ENCODE measurements at regions not wholly inside any gene's neighbourhood (a gene's known extent, or its start where the extent isn't known, plus 50 kb on each side); places are given as distances from the start of the nearest gene placed in this dataset.
"Not testable (repeated sequence)": the region's sequence is repeated elsewhere in the genome, so short reads cannot be mapped to it uniquely, and the experiment has no call there.

DNA sequence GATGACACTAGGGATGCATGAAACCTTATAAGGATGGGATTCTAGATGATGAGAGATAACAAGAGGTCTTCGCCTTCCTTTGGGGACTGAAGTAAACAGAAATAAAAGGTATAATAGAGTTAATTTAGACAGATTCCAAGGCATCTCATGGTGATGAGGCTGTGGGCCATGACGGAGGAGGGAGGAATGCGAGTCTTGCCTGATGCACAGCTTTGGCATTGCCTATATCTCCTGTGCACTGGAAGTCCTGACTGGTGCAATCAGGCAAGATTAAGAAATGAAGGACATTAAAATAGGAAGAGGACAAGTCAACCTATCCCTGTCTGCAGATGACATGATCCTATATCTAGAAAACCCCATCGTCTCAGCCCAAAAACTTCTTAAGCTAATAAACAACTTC lies 526.4 kb upstream of the LMO3 start:
- DNase-seq (ENCODE audit: insufficient read length, low spot score) (no peak), FAIRE-seq (no peak)
- TF ChIP-seq POLR2AphosphoS5 (IDR thresholded peaks at IDR 0.05; ENCODE audit: low read depth, low read length), result no peak
- no peak for TF ChIP-seq PAX5 (IDR thresholded peaks at IDR 0.05; ENCODE audit: insufficient read depth, low read length, severe bottlenecking)
- TF ChIP-seq TAF1 (IDR thresholded peaks at IDR 0.05; ENCODE audit: low read depth, low read length), result no peak
- TF ChIP-seq SPI1 (IDR thresholded peaks at IDR 0.05; ENCODE audit: low read depth, low read length), result no peak
- TF ChIP-seq POU2F2 (IDR thresholded peaks at IDR 0.05; ENCODE audit: low read depth, low read length), result no peak
- no peak for TF ChIP-seq POLR2A (IDR thresholded peaks at IDR 0.05; ENCODE audit: low read depth, low read length)

DNA sequence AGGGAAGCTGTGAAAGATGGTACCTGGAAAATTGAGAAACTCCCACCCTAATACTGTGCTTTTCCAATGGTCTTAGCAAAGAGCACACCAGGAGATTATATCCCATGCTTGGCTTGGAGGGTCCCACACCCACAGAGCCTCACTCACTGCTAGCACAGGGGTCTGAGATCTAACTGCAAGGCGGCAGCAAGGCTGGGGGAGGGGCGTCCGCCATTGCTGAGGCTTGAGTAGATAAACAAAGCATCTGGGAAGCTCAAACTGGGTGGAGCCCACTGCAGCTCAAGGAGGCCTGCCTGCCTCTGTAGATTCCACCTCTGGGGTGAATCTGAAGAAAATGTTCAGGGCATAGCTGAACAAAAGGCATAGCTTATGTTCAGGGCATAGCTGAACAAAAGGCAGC lies 510.6 kb upstream of the LMO3 start:
- not testable (repeated sequence) for DNase-seq (ENCODE audit: insufficient read length, low spot score); FAIRE-seq

DNA sequence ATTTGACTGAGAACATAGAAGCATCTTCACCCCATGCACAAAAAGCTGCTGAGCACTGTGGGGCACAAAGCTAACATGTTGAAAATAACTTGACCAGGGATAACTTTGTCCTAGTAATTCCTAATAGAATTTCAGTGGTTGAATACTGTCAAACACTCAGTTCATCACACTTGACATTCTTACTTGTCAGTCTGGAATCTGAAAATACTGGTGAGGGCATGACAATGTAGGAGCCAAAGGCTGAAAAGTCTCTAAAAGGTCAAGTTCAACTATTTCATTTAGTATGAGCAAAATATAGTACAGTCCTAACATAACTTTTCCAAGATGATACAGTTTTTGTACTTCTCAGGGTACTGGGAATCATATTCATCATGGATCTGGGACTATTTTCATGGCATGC lies 504.4 kb upstream of the LMO3 start:
- FAIRE-seq (no peak), DNase-seq (ENCODE audit: insufficient read length, low spot score) (no peak)
- no peak for TF ChIP-seq TAF1 (IDR thresholded peaks at IDR 0.05; ENCODE audit: low read depth, low read length)

GRCh38 chr12:17108877-17109541 lies 503.0 kb upstream of the LMO3 start:
- TF ChIP-seq TAF1 (IDR thresholded peaks at IDR 0.05; ENCODE audit: low read depth, low read length) (no peak), POLR2A (IDR thresholded peaks at IDR 0.05; ENCODE audit: low read depth, low read length) (no peak), POLR2AphosphoS5 (IDR thresholded peaks at IDR 0.05; ENCODE audit: low read depth, low read length) (no peak), PAX5 (IDR thresholded peaks at IDR 0.05; ENCODE audit: insufficient read depth, low read length, severe bottlenecking) (no peak), POU2F2 (IDR thresholded peaks at IDR 0.05; ENCODE audit: low read depth, low read length) (no peak), SPI1 (IDR thresholded peaks at IDR 0.05; ENCODE audit: low read depth, low read length) (no peak)
- DNase-seq (ENCODE audit: insufficient read length, low spot score) (no peak), FAIRE-seq (no peak)

DNA sequence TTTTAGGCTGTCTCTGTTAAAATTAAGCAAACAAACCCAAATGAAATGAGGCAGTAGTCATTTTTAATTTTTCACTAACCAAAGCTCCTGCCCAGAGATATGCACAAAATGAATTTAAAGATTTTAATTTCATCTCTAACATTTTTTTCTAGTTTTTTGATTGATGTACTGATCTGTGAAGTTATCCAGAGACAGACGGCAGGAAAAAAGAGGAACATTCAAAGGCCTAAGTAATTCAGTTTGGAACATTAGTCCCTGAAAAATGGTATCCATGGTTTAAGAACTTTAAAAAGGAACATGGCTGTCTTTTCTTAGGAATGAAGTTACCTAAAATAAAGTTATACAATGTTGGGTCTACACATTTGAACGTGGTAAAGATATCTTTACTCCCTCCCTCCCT lies 498.8 kb upstream of the LMO3 start:
- TF ChIP-seq SPI1 (IDR thresholded peaks at IDR 0.05; ENCODE audit: low read depth, low read length) (no peak), TAF1 (IDR thresholded peaks at IDR 0.05; ENCODE audit: low read depth, low read length) (no peak), POLR2A (IDR thresholded peaks at IDR 0.05; ENCODE audit: low read depth, low read length) (no peak), POLR2AphosphoS5 (IDR thresholded peaks at IDR 0.05; ENCODE audit: low read depth, low read length) (no peak), PAX5 (IDR thresholded peaks at IDR 0.05; ENCODE audit: insufficient read depth, low read length, severe bottlenecking) (no peak), POU2F2 (IDR thresholded peaks at IDR 0.05; ENCODE audit: low read depth, low read length) (no peak)
- FAIRE-seq, result no peak
- DNase-seq (ENCODE audit: insufficient read length, low spot score), result no peak

- FAIRE-seq, result peak; percentile 78
- no peak for TF ChIP-seq SPI1 (IDR thresholded peaks at IDR 0.05; ENCODE audit: low read depth, low read length)
- no peak for TF ChIP-seq POLR2A (IDR thresholded peaks at IDR 0.05; ENCODE audit: low read depth, low read length)
- TF ChIP-seq PAX5 (IDR thresholded peaks at IDR 0.05; ENCODE audit: insufficient read depth, low read length, severe bottlenecking), result no peak
- no peak for TF ChIP-seq POLR2AphosphoS5 (IDR thresholded peaks at IDR 0.05; ENCODE audit: low read depth, low read length)
- no peak for TF ChIP-seq POU2F2 (IDR thresholded peaks at IDR 0.05; ENCODE audit: low read depth, low read length)
- TF ChIP-seq TAF1 (IDR thresholded peaks at IDR 0.05; ENCODE audit: low read depth, low read length), result no peak
- peak; percentile 2 for DNase-seq (ENCODE audit: insufficient read length, low spot score)
Observed at GRCh38 chr12:17097674-17098073, 491.7 kb upstream of the LMO3 start.

DNA sequence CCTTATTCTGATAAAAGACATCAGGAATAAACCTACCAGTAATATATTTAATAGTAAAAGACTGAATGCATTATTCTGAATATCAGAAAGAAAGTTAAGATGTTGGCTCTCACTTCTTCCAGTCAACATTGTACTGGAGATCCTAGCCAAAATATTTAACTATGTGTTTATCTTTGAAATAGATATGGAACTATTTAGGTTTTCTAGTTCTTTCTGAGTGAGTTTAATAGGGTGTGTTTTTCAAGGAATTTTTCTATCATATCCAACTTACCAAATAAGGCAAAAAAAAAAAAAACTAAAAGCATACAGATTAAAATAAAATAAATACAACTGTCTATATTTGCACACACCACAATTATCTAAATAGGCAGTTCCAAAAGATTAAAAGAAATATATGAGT lies 478.9 kb upstream of the LMO3 start:
- TF ChIP-seq POLR2AphosphoS5 (IDR thresholded peaks at IDR 0.05; ENCODE audit: low read depth, low read length), result no peak
- no peak for TF ChIP-seq TAF1 (IDR thresholded peaks at IDR 0.05; ENCODE audit: low read depth, low read length)
- no peak for TF ChIP-seq POU2F2 (IDR thresholded peaks at IDR 0.05; ENCODE audit: low read depth, low read length)
- no peak for TF ChIP-seq POLR2A (IDR thresholded peaks at IDR 0.05; ENCODE audit: low read depth, low read length)
- TF ChIP-seq PAX5 (IDR thresholded peaks at IDR 0.05; ENCODE audit: insufficient read depth, low read length, severe bottlenecking), result no peak
- no peak for TF ChIP-seq SPI1 (IDR thresholded peaks at IDR 0.05; ENCODE audit: low read depth, low read length)
- FAIRE-seq (no peak), DNase-seq (ENCODE audit: insufficient read length, low spot score) (no peak)

DNA sequence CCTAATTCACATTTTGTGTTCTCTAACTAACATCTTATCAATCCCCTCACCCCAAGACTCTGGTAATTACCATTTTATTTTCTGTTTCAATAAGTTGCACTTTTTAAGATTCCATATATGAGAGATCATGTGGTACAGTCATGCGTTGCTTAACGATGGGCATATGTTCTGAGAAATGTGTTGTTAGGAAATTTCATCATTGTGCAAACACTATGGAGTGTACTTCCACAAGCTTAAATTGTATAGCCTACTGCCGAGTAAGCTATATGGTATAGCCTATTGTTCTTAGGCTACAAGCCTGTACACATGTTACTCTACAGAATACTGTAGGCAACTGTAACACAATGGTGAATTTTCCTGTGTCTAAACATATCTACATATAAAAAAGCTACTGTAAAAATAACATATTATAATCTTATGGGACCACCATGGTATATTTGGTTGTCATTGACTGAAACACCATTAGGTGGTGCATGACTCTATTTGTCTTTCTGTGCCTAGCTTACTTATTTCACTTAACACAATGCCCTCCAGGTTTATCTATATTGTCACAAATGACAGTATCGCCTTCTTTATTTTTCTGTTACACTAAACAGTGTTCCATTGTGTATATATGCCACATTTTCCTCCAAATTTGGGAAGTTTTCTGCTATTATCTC lies 473.4 kb upstream of the LMO3 start:
- no peak for DNase-seq (ENCODE audit: insufficient read length, low spot score)
- no peak for FAIRE-seq
- TF ChIP-seq PAX5 (IDR thresholded peaks at IDR 0.05; ENCODE audit: insufficient read depth, low read length, severe bottlenecking) (no peak), SPI1 (IDR thresholded peaks at IDR 0.05; ENCODE audit: low read depth, low read length) (no peak), POLR2AphosphoS5 (IDR thresholded peaks at IDR 0.05; ENCODE audit: low read depth, low read length) (no peak), POU2F2 (IDR thresholded peaks at IDR 0.05; ENCODE audit: low read depth, low read length) (no peak), POLR2A (IDR thresholded peaks at IDR 0.05; ENCODE audit: low read depth, low read length) (no peak), TAF1 (IDR thresholded peaks at IDR 0.05; ENCODE audit: low read depth, low read length) (no peak)

DNA sequence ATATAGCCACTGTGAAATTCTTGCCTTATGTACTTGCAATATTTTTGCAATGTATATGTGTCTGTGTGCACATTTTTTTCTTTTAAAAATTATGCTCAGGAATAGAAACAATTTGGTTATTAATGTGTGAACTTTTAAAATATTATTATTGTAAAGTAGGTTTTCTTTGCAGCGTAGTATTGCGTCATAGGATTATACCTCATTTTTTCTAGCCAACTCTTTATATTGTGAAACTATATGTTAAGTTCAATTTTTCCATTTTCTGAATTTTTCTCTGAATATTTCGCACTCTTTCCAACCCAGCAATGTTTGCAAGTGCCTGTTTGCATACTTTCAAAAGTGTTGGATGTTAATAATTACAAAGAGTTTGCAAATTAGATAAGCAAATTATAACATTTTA lies 471.6 kb upstream of the LMO3 start:
- TF ChIP-seq SPI1 (IDR thresholded peaks at IDR 0.05; ENCODE audit: low read depth, low read length) (no peak), PAX5 (IDR thresholded peaks at IDR 0.05; ENCODE audit: insufficient read depth, low read length, severe bottlenecking) (no peak), POLR2A (IDR thresholded peaks at IDR 0.05; ENCODE audit: low read depth, low read length) (no peak), POU2F2 (IDR thresholded peaks at IDR 0.05; ENCODE audit: low read depth, low read length) (no peak), POLR2AphosphoS5 (IDR thresholded peaks at IDR 0.05; ENCODE audit: low read depth, low read length) (no peak), TAF1 (IDR thresholded peaks at IDR 0.05; ENCODE audit: low read depth, low read length) (no peak)
- DNase-seq (ENCODE audit: insufficient read length, low spot score) (no peak), FAIRE-seq (no peak)

DNA sequence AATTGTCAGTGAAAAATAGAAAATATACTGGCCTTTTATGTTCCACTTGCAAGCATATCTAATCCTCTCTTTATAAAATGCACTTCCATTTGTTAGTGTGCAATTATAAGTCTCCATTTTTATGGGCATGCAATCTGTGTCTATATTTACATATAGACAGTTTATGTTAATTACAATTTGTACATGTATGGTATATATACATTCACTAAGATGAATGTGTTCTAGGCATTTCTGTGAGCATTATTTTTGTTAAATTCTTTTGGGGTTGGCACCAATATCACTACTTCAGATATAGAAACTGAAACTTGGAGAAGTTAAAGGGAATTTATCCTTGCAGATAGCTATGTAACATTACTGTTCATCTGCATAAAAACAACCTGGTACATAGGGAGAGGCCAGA lies 470.8 kb upstream of the LMO3 start:
- no peak for FAIRE-seq
- TF ChIP-seq SPI1 (IDR thresholded peaks at IDR 0.05; ENCODE audit: low read depth, low read length) (no peak), TAF1 (IDR thresholded peaks at IDR 0.05; ENCODE audit: low read depth, low read length) (no peak), PAX5 (IDR thresholded peaks at IDR 0.05; ENCODE audit: insufficient read depth, low read length, severe bottlenecking) (no peak), POLR2A (IDR thresholded peaks at IDR 0.05; ENCODE audit: low read depth, low read length) (no peak), POLR2AphosphoS5 (IDR thresholded peaks at IDR 0.05; ENCODE audit: low read depth, low read length) (no peak), POU2F2 (IDR thresholded peaks at IDR 0.05; ENCODE audit: low read depth, low read length) (no peak)
- DNase-seq (ENCODE audit: insufficient read length, low spot score), result no peak
